AG04449 (cell line): ENCODE measurements at regions not wholly inside any gene's neighbourhood (a gene's known extent, or its start where the extent isn't known, plus 50 kb on each side); places are given as distances from the start of the nearest gene placed in this dataset.
"Not testable (repeated sequence)": the region's sequence is repeated elsewhere in the genome, so short reads cannot be mapped to it uniquely, and the experiment has no call there.

Experiments used
- CTCF ChIA-PET: fragments of 350-600 bp; formaldehyde crosslinking; extraction: SDS; loops from one replicate; lab custom pipeline; 2021; ENCODE audit warnings: antibody characterized with exemption; lab: Yijun Ruan, JAX
- POLR2A ChIA-PET: fragments of 400-600, 350-600 bp; formaldehyde crosslinking; extraction: SDS; loops from one replicate; lab custom pipeline; 2020; ENCODE audit warnings: antibody characterized with exemption, inconsistent platforms; lab: Yijun Ruan, JAX
- DNase-seq: peaks from one replicate; pipeline ENCODE4 v3.0.0-alpha.2; 2010; ENCODE audit warnings: low read depth, low spot score
- H3K4me3 ChIP-seq: 2 replicates; pipeline ENCODE4 v1.5.1; 2011; ENCODE audit warnings: low read depth, mild to moderate bottlenecking, control low read depth, low read length
- TF ChIP-seq, protein P1 (sequence below): IDR thresholded peaks from one replicate; pipeline ENCODE4 v1.5.1; 2011; ENCODE audit warnings: mild to moderate bottlenecking, moderate library complexity, low read length, control low read depth, inconsistent platforms; ENCODE audit not compliant: insufficient read depth; ENCODE audit errors: missing control alignments

DNA sequence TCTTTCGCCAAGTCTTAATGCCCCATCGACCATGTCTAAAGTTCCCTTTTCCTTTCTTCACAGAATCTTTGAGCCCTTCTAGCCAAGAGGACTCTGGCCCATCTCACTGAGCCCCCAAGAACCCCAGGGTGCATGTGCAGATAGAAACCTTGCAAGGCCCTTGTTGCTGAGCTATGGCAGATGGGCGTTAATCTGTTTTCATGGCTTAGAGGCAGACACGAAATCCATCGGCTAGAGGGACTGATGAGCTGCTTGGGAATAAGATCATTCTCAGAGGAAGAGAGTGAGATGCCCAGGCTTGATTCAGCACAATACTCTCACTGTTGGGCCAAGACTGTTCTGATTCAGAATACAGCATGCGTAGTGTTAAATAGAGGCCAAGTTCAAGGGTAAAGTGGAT lies 262.5 kb upstream of the C9orf72 start:
- TF ChIP-seq, protein P1, sequence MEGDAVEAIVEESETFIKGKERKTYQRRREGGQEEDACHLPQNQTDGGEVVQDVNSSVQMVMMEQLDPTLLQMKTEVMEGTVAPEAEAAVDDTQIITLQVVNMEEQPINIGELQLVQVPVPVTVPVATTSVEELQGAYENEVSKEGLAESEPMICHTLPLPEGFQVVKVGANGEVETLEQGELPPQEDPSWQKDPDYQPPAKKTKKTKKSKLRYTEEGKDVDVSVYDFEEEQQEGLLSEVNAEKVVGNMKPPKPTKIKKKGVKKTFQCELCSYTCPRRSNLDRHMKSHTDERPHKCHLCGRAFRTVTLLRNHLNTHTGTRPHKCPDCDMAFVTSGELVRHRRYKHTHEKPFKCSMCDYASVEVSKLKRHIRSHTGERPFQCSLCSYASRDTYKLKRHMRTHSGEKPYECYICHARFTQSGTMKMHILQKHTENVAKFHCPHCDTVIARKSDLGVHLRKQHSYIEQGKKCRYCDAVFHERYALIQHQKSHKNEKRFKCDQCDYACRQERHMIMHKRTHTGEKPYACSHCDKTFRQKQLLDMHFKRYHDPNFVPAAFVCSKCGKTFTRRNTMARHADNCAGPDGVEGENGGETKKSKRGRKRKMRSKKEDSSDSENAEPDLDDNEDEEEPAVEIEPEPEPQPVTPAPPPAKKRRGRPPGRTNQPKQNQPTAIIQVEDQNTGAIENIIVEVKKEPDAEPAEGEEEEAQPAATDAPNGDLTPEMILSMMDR: no peak
- no peak overlapping the region for H3K4me3 ChIP-seq
- POLR2A ChIA-PET: no interaction called here
- no peak for DNase-seq
- CTCF ChIA-PET: no interaction called here

DNA sequence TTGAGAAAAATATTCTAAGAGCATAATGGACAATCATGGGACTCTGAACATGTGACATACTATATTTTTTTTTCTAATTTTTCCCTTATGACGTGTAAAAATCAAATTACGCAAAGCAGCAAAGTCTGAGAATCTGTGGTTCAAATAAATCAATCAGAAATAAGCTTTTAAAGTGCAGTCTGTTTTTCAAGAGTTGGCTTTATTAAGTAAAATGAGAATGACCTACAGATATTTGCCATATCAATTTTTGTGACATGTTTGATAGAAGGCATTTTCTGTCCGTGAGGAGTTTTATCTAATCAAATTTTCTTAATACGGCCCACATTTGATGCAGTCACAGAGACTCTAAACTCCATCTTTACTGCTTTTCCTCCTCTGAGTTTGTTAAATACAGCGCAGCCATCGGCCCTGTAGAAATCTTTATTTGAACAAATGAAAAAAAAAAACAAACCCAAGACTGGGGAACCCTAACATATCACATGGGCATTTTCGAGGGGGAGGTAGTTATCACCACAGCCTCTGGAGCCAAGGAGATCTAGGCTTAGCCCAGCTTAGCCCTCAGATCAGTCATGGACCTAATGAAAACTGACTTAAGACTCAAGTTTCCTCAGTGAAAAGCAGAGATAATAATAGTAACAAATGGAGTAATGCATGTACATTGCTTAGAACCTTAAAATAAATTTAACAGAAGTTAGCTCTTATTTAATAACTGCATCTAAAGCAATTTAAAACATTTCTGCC lies 263.6 kb upstream of the C9orf72 start:
- TF ChIP-seq, protein P1: no peak
- ChIA-PET CTCF (no interaction called here), POLR2A (no interaction called here)
- no peak overlapping the region for H3K4me3 ChIP-seq
- no peak for DNase-seq

DNA sequence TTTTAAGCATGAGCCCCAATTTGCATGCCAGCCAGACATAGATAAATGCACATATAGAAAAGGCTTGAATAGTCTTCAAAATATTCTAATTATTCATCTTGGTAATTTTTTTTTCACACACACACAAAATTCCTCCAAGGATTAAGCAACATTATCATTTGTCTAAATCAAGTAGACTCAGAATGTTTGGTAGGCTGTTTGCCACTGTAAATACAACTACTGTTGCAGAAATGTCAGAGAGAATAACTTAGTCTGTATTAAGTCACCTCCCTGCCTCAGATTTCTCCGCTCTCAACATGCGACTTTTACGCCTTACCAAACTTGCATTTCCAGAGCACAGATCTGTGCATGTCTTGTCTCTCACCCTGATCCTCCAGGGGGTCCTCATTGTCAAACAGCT lies 265.6 kb upstream of the C9orf72 start:
- no peak overlapping the region for H3K4me3 ChIP-seq
- TF ChIP-seq, protein P1: no peak
- POLR2A ChIA-PET: no interaction called here
- DNase-seq: no peak
- CTCF ChIA-PET: no interaction called here

DNA sequence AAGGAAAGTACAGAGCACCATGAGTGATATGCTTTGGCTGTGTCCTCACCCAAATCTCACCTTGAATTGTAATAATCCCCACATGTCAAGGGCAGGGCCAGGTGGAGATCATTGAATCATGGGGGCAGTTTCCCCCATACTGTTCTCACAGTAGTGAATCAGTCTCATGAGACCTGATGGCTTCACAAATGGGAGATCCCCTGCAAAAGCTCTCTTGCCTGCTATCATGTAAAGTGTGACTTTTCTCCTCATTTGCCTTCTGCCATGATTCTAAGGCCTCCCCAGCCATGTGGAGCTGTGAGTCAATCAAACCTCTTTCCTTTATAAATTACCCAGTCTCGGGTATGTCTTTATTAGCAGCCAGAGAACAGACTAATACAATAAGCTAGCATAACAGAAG lies 266.5 kb upstream of the C9orf72 start:
- CTCF ChIA-PET, POLR2A ChIA-PET, DNase-seq, H3K4me3 ChIP-seq: not testable (repeated sequence)

DNA sequence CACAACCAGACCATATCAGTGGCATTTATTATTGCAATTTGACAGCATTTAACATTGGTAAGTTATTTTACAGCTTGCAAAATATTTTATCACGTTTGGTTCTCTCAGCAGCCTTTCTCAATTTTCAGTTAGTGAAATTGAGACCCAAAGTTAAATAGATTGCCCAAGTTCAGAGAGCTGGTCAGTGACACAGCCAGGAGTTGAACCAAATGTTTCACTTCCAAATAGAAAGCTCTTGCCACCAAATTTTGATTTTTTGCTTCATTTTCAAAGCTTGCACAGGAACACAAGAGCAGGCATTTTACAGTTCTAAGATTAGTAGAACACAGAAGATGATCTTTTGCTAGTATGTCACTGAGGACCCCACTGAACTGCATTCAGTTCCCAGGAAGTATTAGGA lies 271.5 kb upstream of the C9orf72 start:
- no peak for DNase-seq
- TF ChIP-seq, protein P1: no peak
- ChIA-PET POLR2A (no interaction called here), CTCF (no interaction called here)
- H3K4me3 ChIP-seq: no peak overlapping the region

DNA sequence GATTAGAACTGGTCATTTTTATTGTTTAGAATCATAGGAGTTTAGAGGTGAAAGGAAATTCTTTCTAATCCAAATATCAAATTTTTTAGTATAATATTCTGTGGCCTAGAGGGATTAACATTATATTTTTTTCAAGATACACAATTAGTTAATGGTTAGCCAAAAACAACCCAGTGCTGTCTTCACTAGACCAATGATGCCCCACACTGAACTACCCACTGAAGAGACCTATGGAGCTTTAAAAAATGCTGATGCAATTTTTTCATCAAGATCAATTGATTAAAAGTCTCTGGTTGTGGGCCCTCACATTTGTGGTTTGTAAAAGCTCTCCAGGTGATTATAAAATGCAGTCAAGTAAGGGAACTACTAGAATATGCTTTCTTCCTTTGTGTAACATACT lies 274.1 kb upstream of the C9orf72 start:
- TF ChIP-seq, protein P1: no peak
- DNase-seq: no peak
- CTCF ChIA-PET: no interaction called here
- POLR2A ChIA-PET: no interaction called here
- no peak overlapping the region for H3K4me3 ChIP-seq

DNA sequence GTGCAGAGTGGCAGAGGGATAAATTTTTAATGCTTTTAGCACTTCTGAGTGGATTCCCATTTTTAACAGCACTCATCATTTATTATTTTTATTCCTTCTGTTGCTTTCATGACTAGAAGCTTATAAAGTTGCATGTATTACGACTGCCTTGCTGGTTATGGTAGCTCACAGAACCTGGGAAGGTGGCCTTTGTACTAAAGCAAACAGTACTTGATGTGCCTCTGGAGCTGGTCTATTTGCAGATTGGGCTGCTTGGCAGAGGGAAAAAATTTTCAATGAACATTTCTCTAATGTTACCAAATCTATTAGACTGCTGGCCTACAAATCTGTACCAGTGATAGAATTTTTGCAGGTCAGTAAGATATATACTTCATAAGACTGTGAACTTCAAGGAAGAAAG lies 274.5 kb upstream of the C9orf72 start:
- H3K4me3 ChIP-seq: no peak overlapping the region
- no peak for DNase-seq
- POLR2A ChIA-PET: no interaction called here
- TF ChIP-seq, protein P1: no peak
- CTCF ChIA-PET: no interaction called here
